ENCODE measurements at regions not wholly inside any gene's neighbourhood (a gene's known extent, or its start where the extent isn't known, plus 50 kb on each side); places are given as distances from the start of the nearest gene placed in this dataset.

DNA sequence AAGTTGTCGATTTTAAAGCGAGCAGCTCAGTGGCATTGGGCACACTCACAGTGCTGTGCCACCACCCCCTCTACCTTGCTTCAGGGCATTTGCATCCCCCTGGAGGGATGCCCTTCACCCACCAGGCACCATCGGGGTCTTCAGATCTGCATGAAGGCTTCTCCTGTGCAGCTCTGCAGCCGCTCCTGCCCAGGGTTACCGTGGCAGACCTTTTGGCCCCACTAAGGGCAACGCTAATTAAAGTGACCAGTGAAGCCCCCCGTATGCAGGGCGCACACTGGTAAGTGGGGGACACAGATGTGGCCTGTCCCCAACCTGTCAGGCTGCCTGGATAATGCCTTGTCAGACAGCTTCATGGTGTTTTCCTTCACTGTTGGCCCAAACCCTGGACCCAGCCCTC, 1117.7 kb downstream of the BRD1 start:
- Histone ChIP-seq H3K36me3 (ENCODE audit: control insufficient read depth, insufficient read depth, low read length) (no peaks in the 10 kb centered on the region), H3K27me3 (ENCODE audit: control insufficient read depth, insufficient read depth, low read length) (no peaks in the 10 kb centered on the region), H3K4me3 (ENCODE audit: low read depth, low read length) (no peak overlapping the region)
- TF ChIP-seq, protein P1, sequence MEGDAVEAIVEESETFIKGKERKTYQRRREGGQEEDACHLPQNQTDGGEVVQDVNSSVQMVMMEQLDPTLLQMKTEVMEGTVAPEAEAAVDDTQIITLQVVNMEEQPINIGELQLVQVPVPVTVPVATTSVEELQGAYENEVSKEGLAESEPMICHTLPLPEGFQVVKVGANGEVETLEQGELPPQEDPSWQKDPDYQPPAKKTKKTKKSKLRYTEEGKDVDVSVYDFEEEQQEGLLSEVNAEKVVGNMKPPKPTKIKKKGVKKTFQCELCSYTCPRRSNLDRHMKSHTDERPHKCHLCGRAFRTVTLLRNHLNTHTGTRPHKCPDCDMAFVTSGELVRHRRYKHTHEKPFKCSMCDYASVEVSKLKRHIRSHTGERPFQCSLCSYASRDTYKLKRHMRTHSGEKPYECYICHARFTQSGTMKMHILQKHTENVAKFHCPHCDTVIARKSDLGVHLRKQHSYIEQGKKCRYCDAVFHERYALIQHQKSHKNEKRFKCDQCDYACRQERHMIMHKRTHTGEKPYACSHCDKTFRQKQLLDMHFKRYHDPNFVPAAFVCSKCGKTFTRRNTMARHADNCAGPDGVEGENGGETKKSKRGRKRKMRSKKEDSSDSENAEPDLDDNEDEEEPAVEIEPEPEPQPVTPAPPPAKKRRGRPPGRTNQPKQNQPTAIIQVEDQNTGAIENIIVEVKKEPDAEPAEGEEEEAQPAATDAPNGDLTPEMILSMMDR (IDR thresholded peaks at IDR 0.05; ENCODE audit: insufficient read depth, low read depth, low read length) = no peak
- ChIA-PET POLR2A (no interaction called here), CTCF (no interaction called here)
- no peak for DNase-seq (ENCODE audit: low read depth)

DNA sequence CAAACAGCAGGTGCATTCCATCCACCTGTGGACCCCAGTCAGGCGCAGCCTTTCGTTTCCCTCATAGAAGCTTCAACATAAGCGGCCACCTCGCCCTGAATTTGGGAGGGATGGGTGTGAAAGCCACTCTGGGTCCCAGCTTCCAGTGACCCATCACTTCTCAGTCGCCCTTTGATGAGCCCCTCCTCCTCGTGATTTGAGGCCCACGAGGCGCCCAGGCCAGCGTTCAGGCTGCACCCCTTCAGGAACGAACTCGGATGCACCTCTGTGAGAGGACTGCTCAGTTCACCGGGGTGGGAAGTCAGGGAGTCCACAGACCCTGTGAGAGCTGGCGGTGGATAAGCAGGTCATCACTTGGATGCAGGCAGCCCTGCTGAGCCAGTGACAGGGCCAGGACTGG, 1118.2 kb downstream of the BRD1 start:
- Histone ChIP-seq H3K27me3 (ENCODE audit: control insufficient read depth, insufficient read depth, low read length) (no peaks in the 10 kb centered on the region), H3K36me3 (ENCODE audit: control insufficient read depth, insufficient read depth, low read length) (no peaks in the 10 kb centered on the region), H3K4me3 (ENCODE audit: low read depth, low read length) (no peak overlapping the region)
- no peak for DNase-seq (ENCODE audit: low read depth)
- ChIA-PET CTCF (no interaction called here), POLR2A (no interaction called here)
- TF ChIP-seq, protein P1 (IDR thresholded peaks at IDR 0.05; ENCODE audit: insufficient read depth, low read depth, low read length) = no peak

DNA sequence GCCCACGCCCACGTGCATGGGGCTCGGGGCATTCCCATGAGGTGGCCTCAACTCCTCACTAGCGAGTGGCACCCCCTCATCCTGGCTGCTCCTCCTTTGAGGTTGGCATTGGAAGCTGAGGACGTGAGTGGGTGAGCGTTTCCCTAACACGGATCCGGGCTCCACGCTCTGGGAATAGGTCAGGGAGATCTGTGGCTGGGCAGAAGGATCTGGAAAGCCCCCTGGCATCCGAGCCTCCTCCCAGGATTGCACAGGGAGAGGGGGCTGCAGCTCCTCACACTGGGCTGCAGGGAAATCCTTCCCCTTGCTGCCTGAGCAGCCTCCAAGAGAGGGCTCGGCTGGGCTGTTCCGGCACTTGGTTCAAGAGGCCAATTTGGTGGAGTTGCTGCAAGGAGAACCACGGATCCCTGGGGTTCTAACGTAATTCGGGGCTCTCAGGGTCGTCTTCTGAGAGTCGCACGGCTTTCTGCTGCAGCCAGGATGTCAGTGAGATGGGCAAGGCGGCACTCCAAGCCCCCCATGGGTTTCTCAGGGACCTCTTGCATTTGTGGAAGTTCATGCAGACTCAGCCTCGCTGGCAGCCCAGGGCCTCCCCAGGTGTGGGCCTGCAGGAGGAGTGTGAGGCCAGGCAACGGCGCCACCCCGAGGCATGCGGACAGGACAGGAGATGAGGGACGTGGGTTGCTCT, 1119.0 kb downstream of the BRD1 start:
- CTCF ChIA-PET = no interaction called here

DNA sequence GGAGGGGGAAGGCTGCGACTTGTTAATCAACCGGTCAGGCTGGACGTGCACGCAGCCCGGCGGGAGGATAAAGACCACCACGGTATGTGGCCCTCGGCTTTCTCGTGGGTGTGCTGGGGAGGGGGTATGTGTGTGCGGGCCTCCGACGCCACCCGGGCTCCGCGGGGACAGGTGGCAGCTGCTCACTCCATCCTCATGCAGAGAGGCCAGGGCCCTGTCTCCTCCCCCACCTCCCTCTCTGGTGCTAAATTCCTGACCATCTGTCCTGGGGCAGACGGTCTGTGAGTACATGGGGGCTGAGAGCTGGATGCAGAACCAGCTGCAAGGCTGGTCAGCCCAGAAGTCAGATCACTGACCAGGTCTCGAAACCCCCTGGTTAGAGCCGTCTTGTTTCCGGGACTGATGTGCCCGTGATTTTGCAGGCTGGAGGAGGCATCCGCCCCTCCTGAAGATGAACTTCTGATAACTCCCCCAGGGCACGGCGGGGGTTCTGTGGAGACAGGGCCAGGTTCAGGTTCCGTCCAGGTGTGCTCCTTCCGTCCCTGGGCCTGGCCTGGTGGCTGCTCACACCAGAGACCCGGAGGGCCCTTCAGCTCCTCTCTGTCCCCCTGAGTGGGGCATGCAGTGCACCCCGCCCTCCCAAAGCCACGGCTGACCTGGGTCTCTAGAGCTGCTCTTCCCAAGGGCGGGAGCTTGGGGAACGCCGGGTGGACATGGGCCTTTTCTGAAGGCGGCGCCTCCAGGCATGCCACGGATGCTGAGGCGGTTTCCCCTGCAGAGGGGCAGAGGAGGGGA, 1119.7 kb downstream of the BRD1 start:
- DNase-seq (ENCODE audit: low read depth) = no peak
- CTCF ChIA-PET = no interaction called here
- TF ChIP-seq, protein P1 (IDR thresholded peaks at IDR 0.05; ENCODE audit: insufficient read depth, low read depth, low read length) = no peak

More for the DNA sequence above, 1119.0 kb downstream of the BRD1 start:
- Histone ChIP-seq H3K36me3 (ENCODE audit: control insufficient read depth, insufficient read depth, low read length) (no peaks in the 10 kb centered on the region), H3K27me3 (ENCODE audit: control insufficient read depth, insufficient read depth, low read length) (no peaks in the 10 kb centered on the region), H3K4me3 (ENCODE audit: low read depth, low read length) (no peak overlapping the region)
- POLR2A ChIA-PET = no interaction called here
- TF ChIP-seq, protein P1 (IDR thresholded peaks at IDR 0.05; ENCODE audit: insufficient read depth, low read depth, low read length) = no peak
- DNase-seq (ENCODE audit: low read depth) = no peak

DNA sequence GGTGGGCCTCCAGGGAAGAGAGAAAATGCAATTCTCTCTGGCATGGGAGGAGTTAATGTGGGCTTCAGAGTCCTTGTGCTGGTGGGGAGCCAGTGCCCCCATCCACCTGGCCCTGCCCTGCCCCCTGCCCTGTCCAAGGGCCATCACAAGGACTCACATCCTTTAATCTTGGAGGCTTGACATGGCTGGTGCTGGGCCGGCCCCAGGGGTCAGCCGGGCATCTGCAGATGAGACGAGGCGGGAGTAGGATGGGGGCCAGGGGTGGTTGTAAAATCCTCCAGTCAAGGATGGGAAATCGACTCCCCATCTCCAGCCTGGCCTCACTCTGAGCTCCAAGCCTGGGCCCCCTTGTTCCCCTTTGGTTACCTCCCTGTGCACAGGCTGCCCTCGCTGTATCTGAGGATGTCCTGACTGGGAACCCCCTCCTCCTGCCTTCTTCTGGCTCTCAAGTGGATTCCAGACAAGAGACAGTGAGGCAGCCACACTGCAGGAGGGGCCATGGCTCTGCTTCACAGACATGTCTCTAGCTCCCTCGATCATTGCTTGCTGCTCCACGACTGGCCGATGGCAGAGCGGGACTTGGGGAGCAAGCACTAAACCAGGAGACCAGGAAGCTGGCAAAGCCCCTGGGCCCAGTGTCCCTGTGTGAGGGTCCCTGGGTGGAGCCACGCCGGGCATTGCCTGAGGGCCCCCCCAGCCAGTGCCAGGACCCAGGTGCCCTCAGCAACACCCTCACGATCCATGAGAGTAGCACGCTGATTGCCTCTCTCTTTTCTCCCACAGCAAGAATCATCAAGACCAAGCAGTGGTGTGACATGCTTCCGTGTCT, 1120.5 kb downstream of the BRD1 start:
- TF ChIP-seq, protein P1 (IDR thresholded peaks at IDR 0.05; ENCODE audit: insufficient read depth, low read depth, low read length) = no peak
- no peaks in the 10 kb centered on the region for H3K27me3 ChIP-seq (ENCODE audit: control insufficient read depth, insufficient read depth, low read length)

More for the DNA sequence above, 1119.7 kb downstream of the BRD1 start:
- POLR2A ChIA-PET = no interaction called here
- Histone ChIP-seq H3K27me3 (ENCODE audit: control insufficient read depth, insufficient read depth, low read length) (no peaks in the 10 kb centered on the region), H3K4me3 (ENCODE audit: low read depth, low read length) (no peak overlapping the region), H3K36me3 (ENCODE audit: control insufficient read depth, insufficient read depth, low read length) (no peaks in the 10 kb centered on the region)

More for the DNA sequence above, 1120.5 kb downstream of the BRD1 start:
- H3K36me3 ChIP-seq (ENCODE audit: control insufficient read depth, insufficient read depth, low read length) = no peaks in the 10 kb centered on the region
- POLR2A ChIA-PET = no interaction called here
- no peak for DNase-seq (ENCODE audit: low read depth)
- CTCF ChIA-PET = no interaction called here
- no peak overlapping the region for H3K4me3 ChIP-seq (ENCODE audit: low read depth, low read length)

Data from BJ (cell line).